Skin of body (tissue), 1 donor: ENCODE measurements at regions not wholly inside any gene's neighbourhood (a gene's known extent, or its start where the extent isn't known, plus 50 kb on each side); places are given as distances from the start of the nearest gene placed in this dataset.

Source experiments
- DNase-seq: peaks from one replicate; lab custom pipeline; 2025; lab: John Stamatoyannopoulos, UW

DNA sequence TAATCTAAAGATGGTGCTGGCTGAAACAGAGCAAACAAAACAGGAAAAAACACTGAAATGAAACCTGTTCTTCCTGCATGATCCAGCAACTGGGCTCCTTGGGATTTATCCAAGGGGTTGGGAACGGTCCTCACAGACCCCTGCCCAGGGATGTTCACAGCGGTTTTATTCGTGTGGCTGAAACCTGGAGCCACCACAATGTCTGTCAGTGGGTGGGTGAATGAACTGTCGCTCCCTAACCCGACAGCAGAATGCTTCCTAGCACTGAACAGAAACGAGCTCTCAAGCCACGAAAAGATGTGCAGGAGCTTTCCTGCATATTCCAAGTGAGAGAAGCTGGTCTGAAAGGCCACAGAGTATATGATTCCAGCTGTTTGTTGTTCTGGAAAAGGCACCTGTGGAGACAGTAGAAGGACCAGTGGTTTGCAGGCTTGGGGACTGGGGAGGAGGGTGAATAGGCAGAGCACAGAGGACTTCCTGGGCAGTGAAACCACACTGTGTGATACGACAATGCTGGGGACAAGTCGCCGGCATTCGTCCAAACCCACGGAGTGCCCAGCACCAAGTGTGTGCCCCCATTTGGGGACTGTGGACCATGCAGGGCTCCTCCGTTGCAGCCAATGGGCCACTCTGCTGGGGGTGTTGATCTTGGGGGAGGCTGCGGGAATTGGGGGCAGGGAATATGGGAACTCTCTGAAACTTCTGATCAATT is 73.9 kb downstream of the TEX29 start:
- no peak for DNase-seq

DNA sequence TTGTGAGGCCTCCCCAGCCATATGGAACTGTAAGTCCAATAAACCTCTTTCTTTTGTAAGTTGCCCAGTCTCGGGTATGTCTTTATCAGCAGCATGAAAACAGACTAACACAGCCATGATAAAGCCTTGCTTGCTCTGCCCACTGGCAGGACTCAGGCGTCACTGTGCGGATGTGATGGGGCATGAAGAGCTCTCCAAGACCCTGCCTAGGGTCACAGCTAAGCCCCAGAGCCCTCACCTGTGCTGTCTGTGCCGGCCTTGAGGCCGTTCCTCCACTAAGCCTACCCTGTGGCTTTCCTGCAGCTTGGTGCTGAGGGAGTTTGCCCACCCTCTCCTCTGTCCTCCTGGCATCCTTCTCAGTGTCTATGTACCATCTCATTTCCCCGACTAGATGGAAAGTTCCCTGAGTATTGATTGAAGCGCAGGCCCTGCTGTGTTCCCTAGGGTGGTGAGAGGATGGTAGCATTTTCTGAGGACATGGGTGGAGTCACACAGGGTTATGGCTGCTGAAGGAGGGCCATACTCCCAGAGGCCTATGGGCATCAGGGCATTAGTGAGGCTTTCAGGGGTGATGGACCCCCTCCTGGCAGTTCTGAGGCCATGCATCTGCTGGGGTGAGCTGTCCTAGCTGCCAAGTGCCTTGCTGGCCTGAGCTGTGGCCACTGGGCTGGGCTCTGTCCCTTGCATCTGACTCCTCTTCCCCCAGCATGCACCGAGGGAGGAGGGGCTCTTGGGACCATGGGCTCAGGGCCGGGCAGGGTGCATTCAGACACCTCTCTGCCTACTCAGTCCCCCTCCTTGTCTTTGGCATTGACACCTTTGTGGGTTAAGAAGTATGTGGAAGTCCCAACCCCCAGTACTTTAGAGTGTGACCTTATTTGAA is 75.3 kb downstream of the TEX29 start:
- no peak for DNase-seq

DNA sequence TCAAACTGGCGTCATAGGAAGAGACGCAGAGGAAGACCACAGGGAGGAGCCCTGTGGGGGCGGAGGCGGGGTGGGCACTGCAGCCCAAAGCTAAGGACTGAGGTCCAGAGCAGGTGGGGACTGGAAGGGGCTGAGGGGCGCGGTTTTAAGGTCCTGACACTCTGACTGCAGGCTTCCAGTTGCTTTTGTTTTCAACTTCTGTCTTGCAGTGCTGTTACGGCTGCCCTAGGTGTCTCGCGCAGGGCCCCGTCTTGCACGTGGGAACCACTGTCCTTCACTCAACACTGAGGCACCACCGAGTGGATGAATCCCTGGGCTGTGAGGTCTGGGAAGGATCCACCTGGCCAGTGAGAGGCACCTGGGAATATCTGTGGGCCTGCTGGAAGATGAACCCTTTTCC is 76.0 kb downstream of the TEX29 start:
- DNase-seq: no peak

DNA sequence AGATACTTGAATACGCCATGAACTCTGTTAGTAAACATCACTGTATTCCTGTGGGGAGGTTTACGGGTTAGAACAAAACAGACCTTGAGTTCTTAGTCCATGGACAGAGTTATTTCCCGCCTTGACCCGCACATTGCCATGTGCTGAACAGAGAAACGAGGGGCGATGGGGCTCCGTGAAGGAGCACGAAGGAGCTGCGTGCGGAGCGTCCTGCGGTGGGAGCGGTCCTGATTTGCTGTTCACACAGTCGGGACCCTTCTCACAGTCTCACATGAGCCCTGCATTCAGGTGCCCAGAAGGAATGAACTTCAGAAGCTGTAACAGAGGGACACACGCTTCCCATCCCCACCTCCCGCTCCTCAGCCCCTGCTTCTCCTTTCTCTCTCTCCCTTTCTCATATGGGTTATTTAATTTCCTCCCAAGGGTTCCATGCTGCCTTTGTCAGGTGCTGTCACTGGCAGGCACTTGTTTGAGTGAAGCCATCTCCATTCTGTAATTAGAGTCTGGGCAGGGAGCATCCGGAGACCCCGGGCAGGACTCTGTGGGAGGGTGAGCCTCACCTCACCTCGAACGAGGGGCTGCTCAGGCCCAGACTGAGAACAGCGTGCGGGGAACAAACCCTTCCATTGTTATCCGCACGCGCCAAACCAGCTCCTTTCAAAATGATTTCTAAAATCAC is 76.9 kb downstream of the TEX29 start:
- no peak for DNase-seq

DNA sequence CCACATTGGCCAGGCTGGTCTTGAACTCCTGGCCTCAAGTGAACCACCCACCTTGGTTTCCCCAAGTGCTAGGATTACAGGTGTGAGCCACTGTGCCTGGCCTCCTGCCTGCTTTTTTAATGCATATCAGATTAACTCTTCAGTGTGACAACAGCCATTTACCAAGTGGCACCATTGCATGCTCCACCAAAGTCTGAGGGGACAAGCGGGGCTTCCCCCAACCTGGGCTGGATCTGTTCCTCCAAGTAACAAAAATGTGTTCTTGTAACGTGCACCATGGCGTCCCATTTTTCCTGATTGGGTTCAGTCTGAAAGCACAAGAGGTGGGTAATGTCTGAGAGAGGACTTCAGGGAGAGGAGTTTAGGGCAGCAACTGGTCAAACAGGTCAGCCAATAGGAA is 77.8 kb downstream of the TEX29 start:
- no peak for DNase-seq

DNA sequence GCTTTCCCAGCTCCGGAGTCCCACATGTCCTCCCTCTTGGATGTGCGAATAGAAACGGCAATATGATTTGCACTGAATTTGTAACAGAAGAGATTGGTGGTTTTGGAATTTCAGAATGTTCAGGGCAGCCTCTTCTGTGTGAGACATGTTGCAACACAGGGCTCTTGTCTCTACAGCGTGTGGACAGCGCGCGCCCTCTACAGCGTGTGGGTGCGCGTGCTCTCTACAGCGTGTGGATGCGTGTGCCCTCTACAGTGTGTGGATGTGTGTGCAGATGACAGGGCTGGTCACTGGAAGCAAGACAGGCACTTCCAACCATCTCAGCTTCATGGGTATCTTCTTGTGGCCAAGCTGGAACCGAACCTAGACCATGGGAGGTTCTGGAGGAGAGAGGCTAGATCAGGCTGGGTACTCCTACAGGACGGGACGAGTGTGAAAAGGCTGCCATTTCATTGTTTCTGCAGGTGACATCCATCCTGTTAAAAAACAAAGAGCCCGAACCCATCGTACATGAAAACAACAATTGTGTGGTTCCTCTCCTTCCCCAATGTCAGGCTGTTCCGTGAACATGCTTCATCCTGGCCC is 78.4 kb downstream of the TEX29 start:
- DNase-seq: no peak

DNA sequence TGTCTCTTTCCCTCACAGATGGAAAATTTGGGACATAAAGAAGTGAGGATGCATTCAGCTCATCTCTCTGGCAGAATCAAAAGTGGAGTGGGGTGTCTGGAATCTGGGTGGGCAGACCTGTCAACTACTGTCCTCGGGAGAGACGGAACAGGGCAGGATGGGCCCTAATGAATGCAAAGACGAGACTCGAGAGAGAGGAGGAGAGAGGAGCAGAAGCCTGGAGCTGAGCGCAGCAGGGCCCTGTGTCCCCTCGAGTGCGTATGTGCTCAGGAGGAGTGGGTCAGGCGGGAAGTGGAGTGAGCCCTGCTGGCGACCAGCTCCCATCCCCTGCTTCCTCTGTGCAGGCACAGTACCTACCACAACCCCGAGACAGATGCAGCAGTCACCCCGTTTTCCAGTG is 78.9 kb downstream of the TEX29 start:
- no peak for DNase-seq

DNA sequence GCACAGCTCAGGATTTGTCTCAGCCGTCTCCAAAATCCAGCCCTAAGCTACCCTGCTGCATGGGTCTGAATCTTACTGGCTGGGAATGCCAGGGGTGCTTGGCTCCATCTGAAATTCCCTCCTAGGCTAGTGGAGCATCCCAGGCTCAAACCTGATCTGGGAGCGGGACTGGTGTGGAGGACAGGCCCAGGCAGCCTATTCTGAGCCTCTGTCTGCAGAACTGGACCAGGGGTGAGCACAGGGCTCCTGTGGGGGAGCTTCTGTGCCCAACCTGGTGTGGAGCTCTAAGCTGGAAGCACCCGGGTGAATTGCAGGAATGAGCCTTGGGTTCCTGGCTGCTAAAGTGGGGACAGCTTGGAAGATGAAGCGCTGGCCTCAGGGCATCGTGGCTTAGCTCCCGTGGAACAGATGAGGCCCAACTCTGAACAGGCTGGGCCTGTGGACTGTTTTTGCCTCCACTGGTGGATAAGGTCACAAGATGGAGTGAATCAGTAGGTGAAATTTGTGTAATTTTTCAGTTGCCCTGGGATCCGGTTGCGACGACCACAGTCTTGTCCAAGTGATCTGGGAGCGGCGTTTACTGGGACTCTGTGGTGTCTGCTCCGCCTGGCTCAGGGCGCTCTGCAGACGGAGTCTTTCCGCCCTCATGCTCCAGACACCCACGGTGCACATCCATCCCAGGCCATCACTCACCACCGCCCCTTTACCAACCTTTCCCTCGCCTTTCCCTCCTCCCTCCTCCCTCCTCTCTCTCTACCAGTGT is 79.5 kb downstream of the TEX29 start:
- DNase-seq: no peak

DNA sequence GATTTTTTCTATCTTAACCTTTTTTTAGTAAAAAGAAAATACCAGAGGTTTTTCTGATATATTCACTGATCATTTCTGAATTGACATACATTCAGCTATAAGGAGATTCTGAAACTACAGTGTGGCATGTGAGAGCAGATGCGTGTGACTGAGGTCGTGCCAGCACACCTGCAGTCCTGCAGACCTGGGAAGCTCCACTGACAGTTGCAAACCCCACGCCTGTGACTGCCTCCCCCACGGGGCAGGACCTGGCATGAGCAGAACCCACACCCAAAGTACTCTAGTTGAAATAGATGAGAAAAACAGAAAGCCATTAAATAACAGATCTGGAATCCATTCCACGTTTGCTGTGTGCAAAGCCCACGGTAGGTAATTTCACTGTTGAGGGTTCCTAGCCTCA is 80.7 kb downstream of the TEX29 start:
- no peak for DNase-seq

DNA sequence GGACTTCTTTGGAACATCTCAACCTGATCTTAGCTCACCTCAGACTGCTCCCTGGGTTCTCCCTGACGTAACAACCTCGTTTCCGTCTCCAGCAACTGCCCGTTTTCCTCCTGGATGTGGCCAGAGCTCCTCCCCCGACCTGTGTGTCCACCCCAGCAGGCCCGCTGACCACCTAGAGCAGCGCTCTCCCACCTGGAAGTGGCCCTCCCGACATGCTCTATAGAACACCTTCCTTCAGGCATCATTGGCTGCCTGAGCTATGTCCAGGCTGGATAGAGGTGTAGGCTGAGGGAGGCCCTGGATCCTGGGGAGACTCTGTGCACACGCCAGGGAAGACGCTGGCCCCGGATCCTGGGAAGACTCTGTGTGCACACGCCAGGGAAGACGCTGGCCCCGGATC is 81.3 kb downstream of the TEX29 start:
- no peak for DNase-seq

DNA sequence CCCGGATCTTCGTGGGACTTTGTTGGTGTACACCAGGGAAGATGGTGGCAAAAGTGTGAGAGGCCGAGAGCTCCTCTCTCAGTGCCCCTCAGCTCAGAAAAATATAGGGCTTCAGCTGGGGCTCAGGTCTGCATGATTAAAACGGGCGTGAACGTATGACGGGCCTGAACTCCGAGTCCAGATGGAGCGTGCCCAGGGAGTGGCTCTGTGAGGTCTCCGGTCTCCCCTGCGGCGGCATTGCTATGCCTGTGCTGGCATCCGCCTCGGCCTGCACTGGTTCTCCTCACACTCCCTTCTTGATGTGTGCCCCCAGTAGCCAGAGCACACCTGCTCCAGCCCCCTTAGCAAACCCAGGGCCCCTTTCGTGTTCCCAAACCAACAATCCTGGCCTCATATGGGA is 82.0 kb downstream of the TEX29 start:
- DNase-seq: no peak

DNA sequence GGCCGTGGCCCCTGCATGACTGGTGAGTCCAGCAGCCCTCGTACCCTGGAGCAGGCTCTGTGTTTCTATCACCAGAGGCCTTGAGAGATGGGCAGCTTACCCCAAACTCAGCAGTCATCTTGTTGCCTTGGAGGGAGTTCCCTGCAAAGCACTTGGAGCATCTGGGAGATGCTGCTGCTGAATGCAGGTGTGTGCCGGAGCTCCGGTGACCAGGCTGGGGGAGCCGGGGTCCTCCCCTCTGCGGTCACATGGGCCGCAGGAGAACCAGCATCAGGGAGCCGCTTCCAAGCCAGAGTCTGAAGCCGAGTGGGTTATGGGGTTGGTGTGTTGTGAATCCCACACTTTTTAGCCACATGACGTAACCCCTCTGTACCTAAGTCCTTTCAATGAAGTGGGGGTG is 82.8 kb downstream of the TEX29 start:
- no peak for DNase-seq

DNA sequence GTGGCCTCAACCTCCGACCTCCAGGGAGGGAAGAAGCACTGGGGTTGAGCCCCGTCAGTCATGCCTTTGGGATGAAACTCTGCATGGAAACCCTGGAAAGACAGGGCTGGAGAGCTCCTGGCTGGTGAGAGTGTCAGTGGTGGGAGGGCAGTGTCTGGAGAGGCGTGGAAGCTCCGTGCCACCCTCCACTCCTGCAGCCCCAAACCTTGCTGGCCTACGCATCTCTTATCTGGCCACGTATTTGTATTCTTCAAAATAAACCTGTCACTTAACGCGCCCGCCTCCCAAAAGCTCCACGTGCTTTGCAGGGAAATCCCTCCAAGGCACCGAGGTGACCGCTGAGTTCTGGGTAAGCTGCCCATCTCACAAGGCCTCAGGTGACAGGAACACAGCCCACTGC is 84.3 kb downstream of the TEX29 start:
- no peak for DNase-seq

DNA sequence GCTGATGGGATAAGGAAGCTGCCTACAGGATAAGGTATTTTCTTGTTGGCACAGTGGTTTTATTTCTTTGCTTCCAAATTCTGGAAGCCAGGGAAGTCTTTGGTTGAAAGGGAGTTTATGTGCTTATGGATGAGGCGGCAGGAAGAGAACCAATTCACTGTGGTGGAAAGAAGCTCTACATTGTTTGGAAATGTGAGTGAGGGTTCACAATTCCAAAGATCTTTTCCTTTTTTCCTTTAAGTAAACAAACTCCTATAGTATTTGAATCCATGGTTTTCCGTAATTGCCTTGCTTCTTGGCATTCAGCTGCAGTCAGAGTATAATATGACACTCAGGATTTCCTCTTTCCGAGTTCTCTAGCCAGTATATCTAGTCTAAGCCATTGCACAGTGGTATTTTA is 86.2 kb downstream of the TEX29 start:
- no peak for DNase-seq

DNA sequence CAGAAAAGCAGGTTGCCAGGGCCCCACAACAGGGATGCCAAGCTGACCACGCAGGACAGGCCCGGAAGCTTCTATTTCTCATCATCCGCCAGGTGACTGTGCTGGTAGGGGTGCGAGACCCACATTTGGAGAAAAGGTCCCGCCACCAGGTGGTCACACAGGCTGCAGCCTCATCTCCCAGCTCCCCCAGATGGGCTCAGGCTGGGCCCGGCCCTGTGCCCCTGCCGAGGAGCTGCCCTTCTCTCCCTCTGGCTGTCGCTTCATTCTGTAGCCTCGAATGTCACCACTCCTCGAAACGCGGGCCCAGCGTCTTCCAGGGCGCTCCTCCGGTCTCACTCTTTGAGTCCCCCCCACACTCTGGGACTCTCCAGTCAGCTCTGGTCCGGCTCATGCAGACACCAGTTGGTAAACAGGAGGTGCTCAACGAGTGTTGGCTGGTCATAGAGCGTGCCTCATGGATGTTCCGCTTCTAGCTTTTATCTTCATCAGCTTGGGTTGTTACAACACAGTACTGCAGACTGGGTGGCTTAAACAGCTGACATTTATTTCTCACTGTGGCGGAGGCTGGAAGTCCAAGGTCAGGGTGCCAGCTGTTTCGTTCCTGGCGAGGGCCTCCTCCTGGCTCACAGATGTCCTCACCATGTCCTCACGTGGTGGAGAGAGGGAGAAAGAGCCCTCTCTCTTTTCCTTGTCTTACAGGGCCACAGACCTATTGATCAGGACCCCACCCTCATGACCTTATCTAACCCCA is 87.1 kb downstream of the TEX29 start:
- DNase-seq: no peak

DNA sequence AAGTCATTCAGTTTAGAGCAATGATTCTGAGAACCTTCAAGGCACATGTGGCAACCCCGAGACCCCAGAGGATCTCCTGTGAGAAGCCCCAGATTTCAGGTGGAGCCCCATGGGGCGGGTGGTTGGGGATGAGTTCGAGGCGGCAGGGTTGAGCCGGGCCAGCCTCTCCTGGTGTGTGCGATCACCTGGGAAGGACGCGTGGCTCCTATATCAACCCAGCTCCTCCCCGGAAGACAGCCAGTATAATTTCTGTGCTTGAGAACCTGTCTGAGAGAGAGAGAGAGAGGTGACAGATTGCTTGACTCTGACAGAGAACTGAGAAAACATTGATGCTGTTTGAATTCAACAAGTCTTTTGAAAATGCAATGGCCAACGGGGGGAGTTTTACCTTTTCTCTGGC is 89.0 kb downstream of the TEX29 start:
- DNase-seq: no peak

DNA sequence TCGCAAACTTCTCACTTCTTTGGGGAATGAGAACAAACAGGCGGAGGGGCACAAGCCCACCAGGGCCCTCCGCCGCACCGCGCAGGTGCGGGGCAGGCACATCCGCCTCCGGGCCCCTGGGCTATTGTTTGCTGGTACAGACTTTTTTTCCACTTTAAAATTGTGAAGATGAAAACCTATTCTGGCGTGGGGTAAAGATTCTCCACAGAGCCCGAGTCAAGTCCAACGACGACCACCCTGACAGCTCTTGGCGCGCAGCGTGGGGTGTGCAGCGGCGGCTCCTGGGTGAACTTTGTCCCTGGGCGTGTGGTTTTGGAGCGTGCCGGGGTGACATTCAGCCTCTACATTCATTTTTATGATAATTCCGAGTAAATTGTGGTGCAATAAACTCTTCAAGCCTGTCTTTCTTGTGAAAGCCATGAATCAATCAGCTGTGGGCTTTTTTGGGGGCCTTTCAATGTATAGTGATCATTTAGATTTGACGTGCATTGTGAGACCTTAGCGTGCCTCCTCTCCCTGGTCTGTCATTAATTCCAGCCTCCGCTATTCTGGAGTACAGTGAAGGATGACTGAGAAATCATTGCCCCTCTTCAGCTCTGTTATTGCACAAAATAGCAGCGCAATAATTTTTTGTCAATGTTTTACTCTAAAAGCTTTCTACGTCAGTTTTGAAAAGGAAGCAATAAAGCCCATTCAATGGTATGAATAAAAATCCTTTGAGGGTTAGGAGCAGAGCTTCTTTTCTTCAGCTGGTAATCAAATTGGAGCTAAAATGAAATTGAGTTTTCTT is 90.0 kb downstream of the TEX29 start:
- DNase-seq: no peak

DNA sequence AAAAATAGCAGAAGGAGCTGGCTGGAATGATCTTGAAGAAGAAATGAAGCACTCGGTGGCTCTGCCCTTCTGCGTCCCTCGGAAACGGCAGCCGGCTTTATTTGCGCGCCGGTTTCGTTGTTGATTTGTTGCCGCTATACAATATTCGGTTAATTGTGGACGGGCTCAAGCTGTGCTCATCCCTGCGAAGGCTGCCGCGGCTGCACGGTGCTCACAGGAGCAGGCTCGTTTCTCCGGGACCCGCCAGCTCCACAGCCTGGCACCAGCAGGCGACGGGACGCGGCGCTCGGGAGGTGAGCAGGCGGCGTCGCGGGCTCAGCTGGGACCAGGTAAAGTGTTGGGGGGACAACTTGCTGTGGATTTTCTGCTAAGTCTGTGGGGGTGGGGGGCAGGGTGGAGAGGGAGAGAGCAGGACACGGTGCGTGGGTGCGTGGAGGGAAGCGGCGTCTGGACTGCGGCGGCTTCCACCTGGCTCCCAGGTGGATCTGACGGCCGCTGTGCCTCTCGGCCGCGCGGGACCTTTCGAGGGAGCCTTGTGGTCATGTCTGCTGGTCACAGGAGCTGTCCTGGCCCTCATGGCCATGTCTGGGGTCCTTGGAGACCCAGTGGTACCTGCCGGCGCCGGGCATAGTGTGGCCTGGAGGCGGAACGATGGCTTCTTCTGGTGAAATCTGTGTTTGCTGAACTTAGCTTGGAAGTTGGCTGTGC is 90.9 kb downstream of the TEX29 start:
- DNase-seq: no peak
